Neural progenitor cell (in vitro differentiated cells): ENCODE measurements at regions not wholly inside any gene's neighbourhood (a gene's known extent, or its start where the extent isn't known, plus 50 kb on each side); places are given as distances from the start of the nearest gene placed in this dataset.

Source experiments
- EZH2 ChIP-seq: fragments of 200-600 bp; sonication (generic); IDR thresholded peaks from 2 replicates; pipeline ENCODE4 v1.6.1; 2017; ENCODE audit warnings: antibody characterized with exemption, mild to moderate bottlenecking, moderate library complexity
- EZH2phosphoT487 ChIP-seq: fragments of 200-600 bp; sonication (generic); IDR thresholded peaks from 2 replicates; pipeline ENCODE4 v1.6.1; 2017; ENCODE audit warnings: antibody characterized with exemption
- TF ChIP-seq, protein P1 (sequence below): fragments of 200-600 bp; sonication (generic); IDR thresholded peaks from 2 replicates; pipeline ENCODE4 v1.5.1; 2017; ENCODE audit warnings: antibody characterized with exemption, mild to moderate bottlenecking

DNA sequence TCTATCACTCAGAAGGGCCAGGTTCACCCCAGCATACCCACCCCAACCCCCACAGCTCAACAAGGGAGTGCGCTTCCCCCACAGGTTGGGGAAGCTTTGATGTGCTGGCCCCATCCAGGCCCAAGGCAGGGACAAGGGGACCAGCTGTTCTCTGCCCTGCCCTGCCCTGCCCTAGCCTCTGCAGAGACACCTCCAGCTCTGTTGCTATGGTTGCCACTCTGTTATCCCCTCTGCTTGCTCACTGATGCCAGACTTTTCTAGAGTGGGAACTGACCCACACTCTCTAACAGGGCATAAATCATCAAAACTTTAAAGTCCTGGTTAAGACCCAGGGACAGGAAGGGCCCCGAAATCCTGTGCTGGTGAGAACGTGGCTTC is 50.4 kb upstream of the ENPP7 start:
- TF ChIP-seq EZH2 (no peak), EZH2phosphoT487 (no peak)
- TF ChIP-seq, protein P1, sequence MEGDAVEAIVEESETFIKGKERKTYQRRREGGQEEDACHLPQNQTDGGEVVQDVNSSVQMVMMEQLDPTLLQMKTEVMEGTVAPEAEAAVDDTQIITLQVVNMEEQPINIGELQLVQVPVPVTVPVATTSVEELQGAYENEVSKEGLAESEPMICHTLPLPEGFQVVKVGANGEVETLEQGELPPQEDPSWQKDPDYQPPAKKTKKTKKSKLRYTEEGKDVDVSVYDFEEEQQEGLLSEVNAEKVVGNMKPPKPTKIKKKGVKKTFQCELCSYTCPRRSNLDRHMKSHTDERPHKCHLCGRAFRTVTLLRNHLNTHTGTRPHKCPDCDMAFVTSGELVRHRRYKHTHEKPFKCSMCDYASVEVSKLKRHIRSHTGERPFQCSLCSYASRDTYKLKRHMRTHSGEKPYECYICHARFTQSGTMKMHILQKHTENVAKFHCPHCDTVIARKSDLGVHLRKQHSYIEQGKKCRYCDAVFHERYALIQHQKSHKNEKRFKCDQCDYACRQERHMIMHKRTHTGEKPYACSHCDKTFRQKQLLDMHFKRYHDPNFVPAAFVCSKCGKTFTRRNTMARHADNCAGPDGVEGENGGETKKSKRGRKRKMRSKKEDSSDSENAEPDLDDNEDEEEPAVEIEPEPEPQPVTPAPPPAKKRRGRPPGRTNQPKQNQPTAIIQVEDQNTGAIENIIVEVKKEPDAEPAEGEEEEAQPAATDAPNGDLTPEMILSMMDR, result no peak
